HG02943 (cell line): ENCODE measurements at regions not wholly inside any gene's neighbourhood (a gene's known extent, or its start where the extent isn't known, plus 50 kb on each side); places are given as distances from the start of the nearest gene placed in this dataset.

Experiments
- ATAC-seq: cut with Tn5 transposase; IDR thresholded peaks from one replicate; pipeline ENCODE4 v1.9.1; 2021; ENCODE audit warnings: mild to moderate bottlenecking, low read depth, moderate library complexity; ENCODE audit not compliant: unreplicated experiment

GRCh38 chr3:31240466-31240865 is 292.3 kb upstream of the STT3B start:
- ATAC-seq, result no peak

- ATAC-seq, result no peak
Observed at GRCh38 chr3:31240874-31241273, 291.9 kb upstream of the STT3B start.

GRCh38 chr3:31241533-31241932 is 291.2 kb upstream of the STT3B start:
- ATAC-seq, result no peak

- ATAC-seq, result no peak
Observed at GRCh38 chr3:31242026-31242960, 290.4 kb upstream of the STT3B start.

- ATAC-seq, result no peak
Observed at GRCh38 chr3:31244929-31245817, 287.6 kb upstream of the STT3B start.

- no peak for ATAC-seq
Observed at GRCh38 chr3:31246293-31247062, 286.2 kb upstream of the STT3B start.

GRCh38 chr3:31247063-31247447 is 285.7 kb upstream of the STT3B start:
- ATAC-seq, result no peak

GRCh38 chr3:31247850-31248562 is 284.7 kb upstream of the STT3B start:
- peak; percentile 55 for ATAC-seq

GRCh38 chr3:31248563-31248992 is 284.1 kb upstream of the STT3B start:
- ATAC-seq, result peak; percentile 5

GRCh38 chr3:31249545-31249944 is 283.2 kb upstream of the STT3B start:
- no peak for ATAC-seq

- ATAC-seq, result no peak
Observed at GRCh38 chr3:31250116-31250777, 282.5 kb upstream of the STT3B start.

GRCh38 chr3:31251083-31251482 is 281.6 kb upstream of the STT3B start:
- ATAC-seq, result no peak

GRCh38 chr3:31252216-31253185 is 280.2 kb upstream of the STT3B start:
- ATAC-seq, result no peak

GRCh38 chr3:31253782-31254181 is 278.9 kb upstream of the STT3B start:
- ATAC-seq, result no peak

GRCh38 chr3:31254483-31254882 is 278.2 kb upstream of the STT3B start:
- no peak for ATAC-seq

GRCh38 chr3:31255007-31255581 is 277.6 kb upstream of the STT3B start:
- no peak for ATAC-seq

- ATAC-seq, result no peak
Observed at GRCh38 chr3:31262201-31262600, 270.5 kb upstream of the STT3B start.

- ATAC-seq, result no peak
Observed at GRCh38 chr3:31263897-31264296, 268.8 kb upstream of the STT3B start.
